ENCODE measurements at regions not wholly inside any gene's neighbourhood (a gene's known extent, or its start where the extent isn't known, plus 50 kb on each side); places are given as distances from the start of the nearest gene placed in this dataset.

DNA sequence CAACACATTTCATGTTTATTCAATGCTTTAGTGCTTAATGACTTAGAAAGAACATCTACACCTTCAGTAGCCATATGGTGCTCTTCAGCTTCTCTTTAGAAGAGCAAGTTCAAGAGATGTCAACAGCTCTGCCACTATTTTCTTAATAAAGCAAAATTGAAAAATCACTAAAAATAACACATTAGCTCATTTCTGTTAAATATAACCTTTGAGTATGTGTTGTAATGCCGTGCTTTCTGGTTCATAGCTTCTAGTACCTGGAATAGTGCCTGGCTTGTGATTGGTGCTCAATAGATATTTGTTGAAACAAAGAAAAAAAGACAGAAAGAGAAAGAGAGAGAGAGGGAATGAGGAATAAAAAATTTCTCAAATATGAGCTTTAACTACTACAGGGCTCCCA, 349.8 kb upstream of the SPRED2 start:
- Mint-ChIP-seq H3K4me3 (ENCODE audit: unreplicated experiment) (no peak overlapping the region), H3K4me1 (ENCODE audit: insufficient read depth, unreplicated experiment) (peaks cover 15% of the 10 kb centered on the region), H3K27ac (ENCODE audit: low read depth, unreplicated experiment) (peak overlapping the region; percentile 60), H3K27me3 (ENCODE audit: insufficient read depth, unreplicated experiment) (no peaks in the 10 kb centered on the region), H3K36me3 (ENCODE audit: insufficient read depth, unreplicated experiment) (no peaks in the 10 kb centered on the region), H3K9me3 (ENCODE audit: unreplicated experiment) (no peaks in the 10 kb centered on the region)
- no TSS peak for BruUV-seq (replicated peaks)
- DNase-seq (ENCODE audit: unreplicated experiment) = no peak
- intact Hi-C loops (cut with micrococcal nuclease) = no loop called here
- CTCF ChIA-PET = interaction anchor here (0.6 to 0.7 kb wide), 2 partner anchors 22 to 1691 kb away, joined by 3 to 4 read pairs; no protein-coding TSS in a partner anchor
- TF ChIP-seq, protein P1, sequence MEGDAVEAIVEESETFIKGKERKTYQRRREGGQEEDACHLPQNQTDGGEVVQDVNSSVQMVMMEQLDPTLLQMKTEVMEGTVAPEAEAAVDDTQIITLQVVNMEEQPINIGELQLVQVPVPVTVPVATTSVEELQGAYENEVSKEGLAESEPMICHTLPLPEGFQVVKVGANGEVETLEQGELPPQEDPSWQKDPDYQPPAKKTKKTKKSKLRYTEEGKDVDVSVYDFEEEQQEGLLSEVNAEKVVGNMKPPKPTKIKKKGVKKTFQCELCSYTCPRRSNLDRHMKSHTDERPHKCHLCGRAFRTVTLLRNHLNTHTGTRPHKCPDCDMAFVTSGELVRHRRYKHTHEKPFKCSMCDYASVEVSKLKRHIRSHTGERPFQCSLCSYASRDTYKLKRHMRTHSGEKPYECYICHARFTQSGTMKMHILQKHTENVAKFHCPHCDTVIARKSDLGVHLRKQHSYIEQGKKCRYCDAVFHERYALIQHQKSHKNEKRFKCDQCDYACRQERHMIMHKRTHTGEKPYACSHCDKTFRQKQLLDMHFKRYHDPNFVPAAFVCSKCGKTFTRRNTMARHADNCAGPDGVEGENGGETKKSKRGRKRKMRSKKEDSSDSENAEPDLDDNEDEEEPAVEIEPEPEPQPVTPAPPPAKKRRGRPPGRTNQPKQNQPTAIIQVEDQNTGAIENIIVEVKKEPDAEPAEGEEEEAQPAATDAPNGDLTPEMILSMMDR (IDR thresholded peaks at IDR 0.05; ENCODE audit: unreplicated experiment) = no peak
- POLR2A ChIA-PET = interaction anchor here (0.5 to 1.4 kb wide), 4 partner anchors 10 to 52 kb away, joined by 3 to 7 read pairs (median 6); no protein-coding TSS in a partner anchor

DNA sequence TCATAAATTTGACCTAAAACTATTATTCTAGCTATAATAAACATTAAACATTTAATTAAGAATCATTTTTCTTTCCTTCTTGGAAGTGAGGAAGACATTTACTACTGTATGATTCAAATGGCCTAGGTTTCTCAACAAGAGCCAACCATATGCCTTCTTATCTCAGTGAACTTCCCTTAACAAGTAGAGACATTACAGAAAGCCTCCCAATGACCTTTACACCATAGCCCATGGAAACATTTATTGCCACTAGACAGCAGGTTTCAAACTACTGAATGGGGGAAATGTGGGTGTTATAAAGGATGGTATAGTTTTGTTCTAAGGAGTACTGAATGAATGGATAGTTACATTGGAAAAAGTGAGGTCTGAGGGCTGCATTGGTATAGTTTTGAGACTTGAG, 349.4 kb upstream of the SPRED2 start:
- Mint-ChIP-seq H3K27me3 (ENCODE audit: insufficient read depth, unreplicated experiment) (no peaks in the 10 kb centered on the region), H3K9me3 (ENCODE audit: unreplicated experiment) (no peaks in the 10 kb centered on the region), H3K4me1 (ENCODE audit: insufficient read depth, unreplicated experiment) (peaks cover 15% of the 10 kb centered on the region), H3K27ac (ENCODE audit: low read depth, unreplicated experiment) (peak overlapping the region; percentile 60), H3K36me3 (ENCODE audit: insufficient read depth, unreplicated experiment) (no peaks in the 10 kb centered on the region), H3K4me3 (ENCODE audit: unreplicated experiment) (no peak overlapping the region)
- no peak for DNase-seq (ENCODE audit: unreplicated experiment)
- ChIA-PET POLR2A (interaction anchor here (0.6 to 1.2 kb wide), 3 partner anchors 9 to 151 kb away, joined by 3 to 7 read pairs (median 6); no protein-coding TSS in a partner anchor), CTCF (interaction anchor here (0.6 to 0.7 kb wide), 3 partner anchors 23 to 1691 kb away, joined by 3 to 4 read pairs (median 3); no protein-coding TSS in a partner anchor)
- TF ChIP-seq, protein P1 (IDR thresholded peaks at IDR 0.05; ENCODE audit: unreplicated experiment) = no peak
- BruUV-seq (replicated peaks) = no TSS peak
- intact Hi-C loops (cut with micrococcal nuclease) = no loop called here

DNA sequence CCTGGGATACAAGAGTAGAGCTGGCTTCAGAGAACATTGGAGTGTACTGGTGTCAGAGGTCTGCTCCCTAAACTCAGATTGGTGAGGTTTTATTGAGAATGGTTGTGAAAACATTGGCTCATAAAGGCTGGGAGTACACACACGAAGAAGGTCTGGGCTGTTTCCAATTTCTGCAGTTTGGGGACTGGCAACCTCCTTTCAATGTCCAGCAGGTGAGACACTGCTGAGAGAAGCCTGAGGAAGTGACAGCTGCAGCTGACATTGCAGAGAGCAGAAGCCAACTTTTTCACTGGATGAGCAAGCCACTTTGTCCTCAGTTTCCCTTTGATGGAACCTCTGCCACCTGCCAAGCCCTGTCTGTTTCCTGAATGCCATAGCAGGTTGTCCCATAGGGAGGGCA, 346.6 kb upstream of the SPRED2 start:
- H3K27me3 Mint-ChIP-seq (ENCODE audit: insufficient read depth, unreplicated experiment) = no peaks in the 10 kb centered on the region
- H3K9me3 Mint-ChIP-seq (ENCODE audit: unreplicated experiment) = no peaks in the 10 kb centered on the region
- intact Hi-C loops (cut with micrococcal nuclease) = no loop called here
- ChIA-PET POLR2A (no interaction called here), CTCF (no interaction called here)
- peaks cover 15% of the 10 kb centered on the region for H3K4me1 Mint-ChIP-seq (ENCODE audit: insufficient read depth, unreplicated experiment)
- H3K36me3 Mint-ChIP-seq (ENCODE audit: insufficient read depth, unreplicated experiment) = no peaks in the 10 kb centered on the region
- no peak for DNase-seq (ENCODE audit: unreplicated experiment)
- BruUV-seq (replicated peaks) = no TSS peak
- TF ChIP-seq, protein P1 (IDR thresholded peaks at IDR 0.05; ENCODE audit: unreplicated experiment) = no peak
- no peak overlapping the region for H3K27ac Mint-ChIP-seq (ENCODE audit: low read depth, unreplicated experiment)
- H3K4me3 Mint-ChIP-seq (ENCODE audit: unreplicated experiment) = no peak overlapping the region

DNA sequence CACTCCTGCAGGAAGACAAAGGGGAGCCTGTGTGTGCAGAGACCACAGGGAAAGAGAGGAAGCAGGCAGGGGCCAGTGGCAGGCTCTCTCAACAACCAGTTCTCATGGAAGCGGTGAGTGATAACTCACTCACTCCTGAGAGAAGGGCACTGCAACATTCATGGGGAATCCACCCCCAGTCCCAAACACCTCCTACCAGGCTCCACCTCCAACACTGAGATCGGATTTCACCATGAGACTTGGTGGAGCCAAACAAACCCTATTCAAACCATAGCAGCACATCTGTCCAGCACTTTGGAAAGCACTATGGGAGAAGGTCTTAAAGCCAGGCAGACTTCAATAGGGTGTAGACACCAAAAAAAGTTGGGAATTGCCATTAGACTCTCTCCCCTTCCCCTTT, 345.7 kb upstream of the SPRED2 start:
- TF ChIP-seq, protein P1 (IDR thresholded peaks at IDR 0.05; ENCODE audit: unreplicated experiment) = no peak
- ChIA-PET CTCF (no interaction called here), POLR2A (no interaction called here)
- no TSS peak for BruUV-seq (replicated peaks)
- Mint-ChIP-seq H3K9me3 (ENCODE audit: unreplicated experiment) (no peaks in the 10 kb centered on the region), H3K27me3 (ENCODE audit: insufficient read depth, unreplicated experiment) (no peaks in the 10 kb centered on the region), H3K36me3 (ENCODE audit: insufficient read depth, unreplicated experiment) (no peaks in the 10 kb centered on the region), H3K27ac (ENCODE audit: low read depth, unreplicated experiment) (no peak overlapping the region), H3K4me3 (ENCODE audit: unreplicated experiment) (no peak overlapping the region), H3K4me1 (ENCODE audit: insufficient read depth, unreplicated experiment) (peaks cover 11% of the 10 kb centered on the region)
- intact Hi-C loops (cut with micrococcal nuclease) = no loop called here
- peak; percentile 32 for DNase-seq (ENCODE audit: unreplicated experiment)

Data from MCF 10A (cell line).